Trophoblast cell (in vitro differentiated cells and primary cell): ENCODE measurements at regions not wholly inside any gene's neighbourhood (a gene's known extent, or its start where the extent isn't known, plus 50 kb on each side); places are given as distances from the start of the nearest gene placed in this dataset.

Source experiments
- DNase-seq, 2 donors: peaks; one replicate each; pipeline ENCODE4 v3.0.0-alpha.2; 2016
- H2AFZ ChIP-seq: 2 replicates; pipeline ENCODE4 v1.6.1; 2013; ENCODE audit warnings: low read length, moderate library complexity, mild to moderate bottlenecking; ENCODE audit not compliant: insufficient read depth, poor library complexity
- H2AK5ac ChIP-seq: 2 replicates; pipeline ENCODE4 v1.6.1; 2013; ENCODE audit warnings: mild to moderate bottlenecking, low read length
- H2BK120ac ChIP-seq: 2 replicates; pipeline ENCODE4 v1.6.1; 2013; ENCODE audit warnings: low read length, mild to moderate bottlenecking, moderate library complexity; ENCODE audit not compliant: insufficient read depth, poor library complexity
- H2BK12ac ChIP-seq: 2 replicates; pipeline ENCODE4 v1.6.1; 2013; ENCODE audit warnings: mild to moderate bottlenecking, low read length, moderate library complexity
- H2BK5ac ChIP-seq: 2 replicates; pipeline ENCODE4 v1.6.1; 2013; ENCODE audit warnings: low read length, low read depth, moderate library complexity, mild to moderate bottlenecking; ENCODE audit not compliant: poor library complexity
- H3K14ac ChIP-seq: 2 replicates; pipeline ENCODE4 v1.6.1; 2013; ENCODE audit warnings: mild to moderate bottlenecking, low read length
- H3K18ac ChIP-seq: 2 replicates; pipeline ENCODE4 v1.6.1; 2013; ENCODE audit warnings: mild to moderate bottlenecking, low read length
- H3K23ac ChIP-seq: 2 replicates; pipeline ENCODE4 v1.6.1; 2013; ENCODE audit warnings: low read length
- H3K27ac ChIP-seq: 2 replicates; pipeline ENCODE4 v1.5.1; 2013; ENCODE audit warnings: low read depth, mild to moderate bottlenecking, inconsistent platforms, low read length, moderate library complexity
- H3K27me3 ChIP-seq: 2 replicates; pipeline ENCODE4 v1.6.1; 2013; ENCODE audit warnings: inconsistent platforms, mild to moderate bottlenecking, low read length, moderate library complexity; ENCODE audit not compliant: insufficient read depth
- H3K36me3 ChIP-seq, 2 experiments: 1 replicate in 1 of 2; 2 replicates in 1 of 2; pipeline ENCODE4 v1.6.1; 2013; ENCODE audit warnings: low read length in 2 of 2, mild to moderate bottlenecking in 2 of 2, moderate library complexity in 1 of 2; ENCODE audit not compliant: insufficient read depth in 2 of 2, control insufficient read depth in 1 of 2
- H3K4ac ChIP-seq: 2 replicates; pipeline ENCODE4 v1.6.1; 2013; ENCODE audit warnings: low read depth, mild to moderate bottlenecking, low read length, moderate library complexity
- H3K4me1 ChIP-seq, 2 experiments: 1 replicate in 1 of 2; 2 replicates in 1 of 2; pipeline ENCODE4 v1.6.1; 2013; ENCODE audit warnings: low read length in 2 of 2, mild to moderate bottlenecking in 2 of 2, moderate library complexity in 1 of 2; ENCODE audit not compliant: insufficient read depth in 2 of 2, control insufficient read depth in 1 of 2
- H3K4me2 ChIP-seq: 2 replicates; pipeline ENCODE4 v1.6.1; 2013; ENCODE audit warnings: inconsistent platforms, mild to moderate bottlenecking, low read length, moderate library complexity
- H3K4me3 ChIP-seq: 2 replicates; pipeline ENCODE4 v1.5.1; 2013; ENCODE audit warnings: mild to moderate bottlenecking, low read depth, low read length, inconsistent platforms
- H3K79me1 ChIP-seq: one replicate; pipeline ENCODE4 v1.6.1; 2013; ENCODE audit warnings: low read length
- H3K79me2 ChIP-seq: 2 replicates; pipeline ENCODE4 v1.6.1; 2013; ENCODE audit warnings: low read length, mild to moderate bottlenecking; ENCODE audit not compliant: control insufficient read depth, insufficient read depth, poor library complexity
- H3K9ac ChIP-seq: 2 replicates; pipeline ENCODE4 v1.6.1; 2013; ENCODE audit warnings: mild to moderate bottlenecking, low read length
- H3K9me3 ChIP-seq: 2 replicates; pipeline ENCODE4 v1.6.1; 2013; ENCODE audit warnings: low read depth, mild to moderate bottlenecking, control low read depth, inconsistent platforms, low read length; ENCODE audit not compliant: insufficient read depth
- H4K12ac ChIP-seq: 2 replicates; pipeline ENCODE4 v1.6.1; 2013; ENCODE audit warnings: low read depth, mild to moderate bottlenecking, low read length, moderate library complexity
- H4K8ac ChIP-seq: 2 replicates; pipeline ENCODE4 v1.6.1; 2013; ENCODE audit warnings: low read depth, mild to moderate bottlenecking, low read length, moderate library complexity
- H4K91ac ChIP-seq: one replicate; pipeline ENCODE4 v1.6.1; 2013; ENCODE audit warnings: low read depth, mild to moderate bottlenecking, low read length, moderate library complexity
- WGBS: extraction: QIAGEN DNeasy Blood & Tissue Kit; methylation state at CpG from one replicate; pipeline ENCODE4 v1.1.7; 2013; ENCODE audit warnings: missing lambda C conversion rate; ENCODE audit not compliant: insufficient read length, insufficient coverage; ENCODE audit errors: extremely low coverage; 5-methylcytosine and 5-hydroxymethylcytosine counted together

DNA sequence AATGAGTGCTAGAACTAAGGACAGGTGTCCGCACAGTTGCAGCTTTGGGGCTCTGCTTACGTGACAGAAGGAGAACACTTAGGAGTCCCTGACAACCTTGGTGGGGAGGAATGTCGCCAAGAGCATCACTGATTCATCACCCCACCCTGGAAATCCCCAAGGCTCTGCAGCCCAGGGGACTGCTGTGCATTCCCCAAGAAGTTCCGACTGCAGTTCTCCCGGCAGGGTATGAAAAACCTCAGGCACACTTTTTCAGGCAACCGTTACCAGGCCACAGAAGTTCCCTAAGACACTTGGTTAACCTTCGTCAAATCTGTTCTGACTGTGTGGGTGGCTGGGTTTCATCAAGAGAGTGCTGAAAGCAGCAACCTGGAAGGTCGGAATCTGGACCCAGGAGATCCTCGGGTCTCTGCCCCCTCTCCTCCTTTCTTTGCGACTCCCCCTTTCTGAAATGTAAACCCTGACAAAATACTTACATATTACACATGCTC, 192.1 kb upstream of the CXCR4 start:
- H3K4me2 ChIP-seq, result no peak overlapping the region
- H3K27me3 ChIP-seq, result no peaks in the 10 kb centered on the region
- no peaks in the 10 kb centered on the region for H3K79me2 ChIP-seq
- H2BK5ac ChIP-seq, result no peak overlapping the region
- H3K18ac ChIP-seq, result no peak overlapping the region
- H3K23ac ChIP-seq, result no peak overlapping the region
- no peak overlapping the region for H2BK120ac ChIP-seq
- no peaks in the 10 kb centered on the region for H3K79me1 ChIP-seq
- no peak overlapping the region for H2AFZ ChIP-seq
- H3K14ac ChIP-seq, result no peak overlapping the region
- no peak for DNase-seq
- H3K27ac ChIP-seq, result no peak overlapping the region
- H4K8ac ChIP-seq, result no peak overlapping the region
- H4K91ac ChIP-seq, result no peak overlapping the region
- no peak overlapping the region for H2BK12ac ChIP-seq
- H4K12ac ChIP-seq, result no peak overlapping the region
- H3K4me1 ChIP-seq, result no peaks in the 10 kb centered on the region
- no peak overlapping the region for H3K9ac ChIP-seq
- no peak overlapping the region for H3K4ac ChIP-seq
- H2AK5ac ChIP-seq, result no peak overlapping the region
- WGBS, result no CpG with 5 or more reads among the region's 10 CpGs
- no peak overlapping the region for H3K4me3 ChIP-seq
- no peaks in the 10 kb centered on the region for H3K36me3 ChIP-seq
- no peaks in the 10 kb centered on the region for H3K9me3 ChIP-seq

- no peak overlapping the region for H3K4ac ChIP-seq
- no peaks in the 10 kb centered on the region for H3K9me3 ChIP-seq
- no peak overlapping the region for H3K23ac ChIP-seq
- no peaks in the 10 kb centered on the region for H3K4me1 ChIP-seq
- no peak overlapping the region for H4K12ac ChIP-seq
- no peak overlapping the region for H2BK120ac ChIP-seq
- no peak overlapping the region for H2AFZ ChIP-seq
- H2BK12ac ChIP-seq, result no peak overlapping the region
- no peak overlapping the region for H3K4me2 ChIP-seq
- H3K27ac ChIP-seq, result no peak overlapping the region
- no peak overlapping the region for H3K14ac ChIP-seq
- H3K4me3 ChIP-seq, result no peak overlapping the region
- no peaks in the 10 kb centered on the region for H3K36me3 ChIP-seq
- no peak overlapping the region for H2BK5ac ChIP-seq
- no peaks in the 10 kb centered on the region for H3K79me2 ChIP-seq
- H3K9ac ChIP-seq, result no peak overlapping the region
- no peak overlapping the region for H3K18ac ChIP-seq
- no CpG with 5 or more reads among the region's 1 CpG for WGBS
- no peak for DNase-seq
- H4K91ac ChIP-seq, result no peak overlapping the region
- H3K27me3 ChIP-seq, result no peaks in the 10 kb centered on the region
- H4K8ac ChIP-seq, result no peak overlapping the region
- H2AK5ac ChIP-seq, result no peak overlapping the region
- H3K79me1 ChIP-seq, result no peaks in the 10 kb centered on the region
These were observed 190.7 kb upstream of the CXCR4 start for GRCh38 chr2:136308611-136309010.

GRCh38 chr2:136306836-136307235, 188.9 kb upstream of the CXCR4 start:
- Histone ChIP-seq H3K18ac (no peak overlapping the region), H3K4me1 (no peaks in the 10 kb centered on the region), H3K23ac (no peak overlapping the region), H4K91ac (no peak overlapping the region), H3K79me2 (no peaks in the 10 kb centered on the region), H2BK5ac (no peak overlapping the region), H3K36me3 (no peaks in the 10 kb centered on the region), H3K27ac (no peak overlapping the region), H2AK5ac (no peak overlapping the region), H3K4ac (no peak overlapping the region), H3K4me2 (no peak overlapping the region), H3K4me3 (no peak overlapping the region), H3K14ac (no peak overlapping the region), H4K12ac (no peak overlapping the region), H3K27me3 (no peaks in the 10 kb centered on the region), H3K9ac (no peak overlapping the region), H2AFZ (no peak overlapping the region), H3K9me3 (no peaks in the 10 kb centered on the region), H2BK12ac (no peak overlapping the region), H4K8ac (no peak overlapping the region), H3K79me1 (no peaks in the 10 kb centered on the region), H2BK120ac (no peak overlapping the region)
- WGBS, result no CpG with 5 or more reads among the region's 2 CpGs
- no peak for DNase-seq

- no peak overlapping the region for H2BK5ac ChIP-seq
- no peak overlapping the region for H4K12ac ChIP-seq
- H3K9ac ChIP-seq, result no peak overlapping the region
- H4K91ac ChIP-seq, result no peak overlapping the region
- no peak overlapping the region for H2AFZ ChIP-seq
- H3K9me3 ChIP-seq, result no peaks in the 10 kb centered on the region
- no peak overlapping the region for H3K4me3 ChIP-seq
- no peak overlapping the region for H3K14ac ChIP-seq
- no peaks in the 10 kb centered on the region for H3K36me3 ChIP-seq
- H2BK12ac ChIP-seq, result no peak overlapping the region
- no peak overlapping the region for H2AK5ac ChIP-seq
- no peak overlapping the region for H3K4ac ChIP-seq
- H3K79me1 ChIP-seq, result no peaks in the 10 kb centered on the region
- H3K27me3 ChIP-seq, result no peaks in the 10 kb centered on the region
- no peak overlapping the region for H2BK120ac ChIP-seq
- no peak overlapping the region for H3K18ac ChIP-seq
- no peak overlapping the region for H3K27ac ChIP-seq
- no peaks in the 10 kb centered on the region for H3K79me2 ChIP-seq
- H4K8ac ChIP-seq, result no peak overlapping the region
- no peak for DNase-seq
- H3K23ac ChIP-seq, result no peak overlapping the region
- H3K4me2 ChIP-seq, result no peak overlapping the region
- H3K4me1 ChIP-seq, result no peaks in the 10 kb centered on the region
- WGBS, result no CpG with 5 or more reads among the region's 7 CpGs
These were observed 187.7 kb upstream of the CXCR4 start for GRCh38 chr2:136305517-136306192.
